Mucosa of descending colon (tissue), 3 donors: ENCODE measurements at regions not wholly inside any gene's neighbourhood (a gene's known extent, or its start where the extent isn't known, plus 50 kb on each side); places are given as distances from the start of the nearest gene placed in this dataset.

Experiments
- ATAC-seq: fragments of 200-7000 bp; cut with Tn5 transposase; one replicate; pipeline ENCODE4 v1.9.1; 2020; ENCODE audit warnings: mild to moderate bottlenecking, moderate library complexity
- DNase-seq, 3 donors: peaks; one replicate each; pipeline ENCODE4 v3.0.0-alpha.2; 2020
- H3K36me3 ChIP-seq: fragments of 200-600 bp; one replicate; pipeline ENCODE4 v1.8.0; 2021; ENCODE audit warnings: low read depth, mild to moderate bottlenecking
- H3K4me1 ChIP-seq: fragments of 200-600 bp; one replicate; pipeline ENCODE4 v1.8.0; 2021; ENCODE audit warnings: low read depth, mild to moderate bottlenecking
- H3K4me3 ChIP-seq: fragments of 200-600 bp; one replicate; pipeline ENCODE4 v1.8.0; 2021; ENCODE audit warnings: mild to moderate bottlenecking
- H3K9me3 ChIP-seq: fragments of 200-600 bp; one replicate; pipeline ENCODE4 v1.8.0; 2021; ENCODE audit warnings: mild to moderate bottlenecking
- CTCF ChIP-seq: fragments of 200-600 bp; IDR thresholded peaks from one replicate; pipeline ENCODE4 v1.8.0; 2022; ENCODE audit warnings: antibody characterized with exemption, mild to moderate bottlenecking
- intact Hi-C, 2 donors: fragments of 100-400 bp; cut with DNase I in 1 of 2; cut with micrococcal nuclease in 1 of 2; formaldehyde crosslinking; loops; one replicate each; pipeline versions ENCODE4 v1.11.0 to v1.11.1; 2022; cut with DNase I, micrococcal nuclease
- donor health status: DM: no; HTN: no; CAD: no; lungs with moderate emphysema.
- donor health status: DM: no; HTN: no; CAD: no.
- donor health status: DM: no; HTN: yes; CAD: no.

GRCh38 chr3:64848127-64848800 is 160.5 kb upstream of the ADAMTS9 start:
- Histone ChIP-seq H3K36me3 (no peaks in the 10 kb centered on the region), H3K4me1 (no peaks in the 10 kb centered on the region), H3K4me3 (no peak overlapping the region), H3K9me3 (no peaks in the 10 kb centered on the region)
- intact Hi-C loops: no loop called here
- no peak for DNase-seq
- ATAC-seq: no peak
- no peak for TF ChIP-seq CTCF

GRCh38 chr3:64844558-64844957 is 156.8 kb upstream of the ADAMTS9 start:
- TF ChIP-seq CTCF: no peak
- DNase-seq (no peak), ATAC-seq (no peak)
- Histone ChIP-seq H3K4me3 (no peak overlapping the region), H3K36me3 (no peaks in the 10 kb centered on the region), H3K4me1 (no peaks in the 10 kb centered on the region), H3K9me3 (no peaks in the 10 kb centered on the region)
- intact Hi-C loops: no loop called here

GRCh38 chr3:64837986-64838735 is 150.4 kb upstream of the ADAMTS9 start:
- DNase-seq: no peak

GRCh38 chr3:64837126-64837738 is 149.4 kb upstream of the ADAMTS9 start:
- TF ChIP-seq CTCF: no peak
- H3K36me3 ChIP-seq: no peaks in the 10 kb centered on the region
- intact Hi-C loops: no loop called here
- H3K9me3 ChIP-seq: no peaks in the 10 kb centered on the region
- DNase-seq (no peak), ATAC-seq (no peak)
- H3K4me1 ChIP-seq: no peaks in the 10 kb centered on the region
- no peak overlapping the region for H3K4me3 ChIP-seq

More at GRCh38 chr3:64837986-64838735, 150.4 kb upstream of the ADAMTS9 start:
- no peaks in the 10 kb centered on the region for H3K4me1 ChIP-seq
- H3K9me3 ChIP-seq: no peaks in the 10 kb centered on the region
- no peak for TF ChIP-seq CTCF
- intact Hi-C loops: no loop called here
- no peak overlapping the region for H3K4me3 ChIP-seq
- ATAC-seq: no peak
- no peaks in the 10 kb centered on the region for H3K36me3 ChIP-seq

- ATAC-seq (no peak), DNase-seq (no peak)
- no peaks in the 10 kb centered on the region for H3K4me1 ChIP-seq
- intact Hi-C loops: no loop called here
- no peaks in the 10 kb centered on the region for H3K36me3 ChIP-seq
- no peak overlapping the region for H3K4me3 ChIP-seq
- no peaks in the 10 kb centered on the region for H3K9me3 ChIP-seq
- no peak for TF ChIP-seq CTCF
Measured at GRCh38 chr3:64836097-64836496, 148.3 kb upstream of the ADAMTS9 start.
